Right renal pelvis (tissue), 4 donors: ENCODE measurements at regions not wholly inside any gene's neighbourhood (a gene's known extent, or its start where the extent isn't known, plus 50 kb on each side); places are given as distances from the start of the nearest gene placed in this dataset.
"Not testable (repeated sequence)": the region's sequence is repeated elsewhere in the genome, so short reads cannot be mapped to it uniquely, and the experiment has no call there.

Experiments used
- DNase-seq, 4 donors: peaks; one replicate each; pipeline ENCODE4 v3.0.0-alpha.2; 2013; ENCODE audit warnings: low read depth in 4 of 4, low spot score in 3 of 4, missing footprints in 1 of 4

- no peak for DNase-seq
These were observed 54.3 kb upstream of the LRCH1 start for GRCh38 chr13:46498650-46499049.

GRCh38 chr13:46496086-46496485 is 56.9 kb upstream of the LRCH1 start:
- DNase-seq = no peak

- DNase-seq = no peak
These were observed 57.3 kb upstream of the LRCH1 start for GRCh38 chr13:46495651-46496050.

DNA sequence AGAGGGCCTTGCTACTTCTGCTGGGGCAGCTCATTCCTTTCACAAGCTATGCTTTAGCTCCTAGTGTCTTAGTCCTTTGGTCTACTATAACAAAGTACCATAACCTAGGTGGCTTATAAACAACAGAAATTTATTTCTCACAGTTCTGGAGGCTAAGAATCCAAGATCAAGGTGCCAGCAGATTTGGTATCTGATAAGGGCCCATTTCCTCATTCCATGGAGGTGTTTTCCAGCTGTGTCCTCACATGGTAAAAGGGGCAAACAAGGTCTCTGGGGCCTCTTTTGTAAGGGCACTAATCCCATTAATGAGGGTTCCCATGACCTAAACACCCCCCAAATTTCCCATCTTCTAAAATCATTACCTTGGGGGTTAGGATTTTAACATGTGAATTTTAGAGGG is 57.9 kb upstream of the LRCH1 start:
- no peak for DNase-seq

DNA sequence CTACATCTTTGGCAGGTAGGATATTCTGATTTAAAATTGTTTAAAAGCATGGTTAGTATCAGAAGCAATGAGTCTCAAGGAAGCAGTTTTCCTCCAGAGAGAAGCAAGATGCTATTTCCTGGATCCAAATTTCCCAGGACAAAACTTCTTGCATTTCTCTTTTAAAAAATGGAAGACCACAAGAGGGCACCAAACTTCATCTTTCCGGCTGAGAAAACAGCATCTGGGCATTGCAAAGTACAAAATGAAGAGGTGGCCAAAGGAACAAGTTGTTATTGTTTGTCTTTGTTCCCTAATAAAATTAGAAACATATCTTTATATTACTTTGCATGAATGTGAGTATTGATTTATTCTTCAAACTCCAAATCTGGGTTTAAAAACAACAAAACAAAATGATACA is 60.0 kb upstream of the LRCH1 start:
- DNase-seq = peak; percentile 45 to 70 (median 64)

DNA sequence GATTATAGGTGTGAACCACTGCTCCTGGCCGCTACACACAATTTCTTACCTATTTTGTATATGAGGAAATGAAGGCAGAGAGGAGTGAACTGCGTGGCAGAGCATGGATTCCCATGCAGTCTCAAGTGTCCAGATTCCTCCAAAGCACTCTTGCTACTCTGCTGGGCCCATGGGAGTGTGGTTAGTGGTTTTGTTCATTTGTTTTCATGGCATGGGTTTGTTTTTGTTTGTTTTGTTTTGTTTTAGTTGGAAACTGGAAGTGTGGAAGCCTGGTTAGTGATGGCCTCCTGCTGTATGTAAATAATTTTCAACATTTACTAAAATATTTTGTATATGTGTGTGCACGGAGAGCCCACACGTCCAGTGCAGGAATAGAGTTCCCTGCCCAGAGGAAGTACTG is 61.3 kb upstream of the LRCH1 start:
- no peak for DNase-seq

DNA sequence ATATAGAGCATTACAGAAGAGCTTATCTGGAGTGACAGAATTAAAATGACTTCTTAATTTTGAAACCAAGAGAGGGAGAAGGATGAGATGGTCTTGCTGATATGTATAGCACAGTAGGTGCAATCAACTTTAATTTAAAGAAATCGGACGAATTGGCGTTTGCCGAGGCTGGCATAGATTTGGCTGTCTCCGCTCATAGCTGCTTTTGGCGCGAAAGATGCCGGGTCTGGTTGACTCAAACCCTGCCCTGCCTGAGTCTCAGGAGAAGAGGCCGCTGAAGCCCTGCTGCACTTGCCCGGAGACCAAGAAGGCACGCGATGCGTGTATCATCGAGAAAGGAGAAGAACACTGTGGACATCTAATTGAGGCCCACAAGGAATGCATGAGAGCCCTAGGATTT is 62.3 kb upstream of the LRCH1 start:
- not testable (repeated sequence) for DNase-seq

DNA sequence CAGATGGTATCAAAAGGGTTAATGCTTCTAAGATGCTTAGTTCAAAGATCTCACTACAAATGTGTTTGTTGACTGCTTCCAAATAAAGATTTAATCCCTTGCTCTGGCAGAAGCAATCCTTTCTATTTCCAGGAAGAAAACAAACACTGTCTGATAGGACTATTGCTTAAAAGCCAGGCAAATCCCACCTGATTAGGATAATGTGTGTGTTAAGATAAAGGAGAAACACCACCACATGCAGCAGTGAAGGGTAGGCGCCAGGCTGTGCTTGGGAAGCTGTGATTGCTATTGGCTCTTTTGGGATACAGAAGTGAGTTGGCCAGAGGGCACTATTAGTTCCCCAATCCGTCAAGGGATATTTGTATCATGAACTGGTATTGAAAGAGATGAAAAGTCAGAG is 62.8 kb upstream of the LRCH1 start:
- DNase-seq = no peak

DNA sequence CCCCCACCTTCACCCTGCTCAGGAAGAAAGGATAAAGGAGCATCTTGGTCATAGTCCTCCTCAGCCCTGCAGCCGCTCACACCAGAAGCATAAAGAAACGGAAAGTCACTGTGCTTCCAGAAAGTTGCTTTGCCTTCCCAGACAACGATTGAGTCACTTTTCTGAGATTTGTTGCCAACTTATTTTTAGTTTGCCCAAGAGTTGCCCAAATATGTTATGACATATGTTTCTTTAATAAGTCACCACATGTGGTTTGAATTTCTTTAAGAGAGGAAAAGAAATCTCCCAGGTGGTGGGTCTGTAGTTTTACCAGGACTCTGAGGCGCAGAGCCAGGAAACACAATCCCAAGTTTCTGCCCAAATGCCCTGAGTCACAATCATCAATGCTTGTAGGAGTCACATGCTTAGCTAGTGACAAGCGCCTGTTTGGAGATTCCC is 63.4 kb upstream of the LRCH1 start:
- DNase-seq = no peak

- DNase-seq = no peak
These were observed 65.2 kb upstream of the LRCH1 start for GRCh38 chr13:46487748-46488147.

DNA sequence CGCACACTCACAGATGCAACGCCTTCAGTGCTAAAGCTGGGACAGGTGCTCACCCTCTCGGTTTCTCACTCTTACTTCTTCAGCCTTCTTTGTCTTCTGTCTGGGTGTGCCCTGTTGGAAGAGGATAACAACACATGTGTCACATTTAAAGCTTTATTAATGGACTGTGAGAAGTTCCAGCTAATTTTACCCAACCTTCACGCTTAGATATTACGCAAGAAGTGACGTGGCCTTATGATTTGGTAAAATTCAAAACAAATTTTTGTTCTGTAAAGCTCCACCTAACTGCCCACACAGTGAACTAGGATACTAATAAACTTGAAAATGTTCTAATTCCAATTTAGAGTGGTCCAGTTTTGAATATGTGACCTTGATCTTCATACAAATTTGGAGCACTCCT is 66.7 kb upstream of the LRCH1 start:
- no peak for DNase-seq

- no peak for DNase-seq
These were observed 68.4 kb upstream of the LRCH1 start for GRCh38 chr13:46484561-46484960.

DNA sequence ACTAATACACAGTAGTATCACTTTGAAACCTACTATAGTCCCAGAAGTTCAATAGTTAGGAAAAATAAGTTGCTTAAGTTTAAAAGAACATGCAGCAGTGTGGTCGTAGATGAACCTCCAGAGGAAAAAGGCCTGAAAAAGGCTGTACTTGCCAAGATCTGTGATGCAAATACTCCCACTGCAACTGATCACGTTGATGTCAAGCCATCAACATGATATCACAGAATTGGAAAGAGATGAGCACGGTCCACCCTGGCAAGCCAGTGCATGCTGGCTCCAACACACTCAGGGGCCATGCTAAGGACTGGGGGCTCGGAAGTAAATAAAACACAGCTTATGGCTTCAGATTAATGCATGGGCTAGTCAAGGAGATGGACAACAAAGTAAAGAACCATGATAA is 71.8 kb upstream of the LRCH1 start:
- DNase-seq = no peak

DNA sequence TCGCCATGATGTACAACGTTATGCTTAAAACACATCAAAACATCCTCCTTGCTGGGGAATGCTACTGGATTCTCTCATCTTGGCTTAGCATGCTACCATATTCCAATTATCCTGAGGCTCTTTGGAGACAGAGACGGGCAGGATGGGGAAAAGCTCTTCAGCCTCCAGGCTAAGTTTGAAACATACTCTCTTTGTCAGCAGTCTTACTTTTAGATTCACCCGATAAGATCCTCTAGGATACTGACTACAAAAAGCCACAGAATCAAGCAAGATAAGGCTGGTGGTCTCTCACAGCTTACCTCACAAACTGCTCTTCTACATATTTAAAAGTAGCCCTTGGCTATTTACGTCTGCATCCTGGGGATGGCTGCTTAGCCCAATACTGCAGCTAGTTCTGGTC is 72.8 kb upstream of the LRCH1 start:
- no peak for DNase-seq

- DNase-seq = no peak
These were observed 73.3 kb upstream of the LRCH1 start for GRCh38 chr13:46479691-46480090.

DNA sequence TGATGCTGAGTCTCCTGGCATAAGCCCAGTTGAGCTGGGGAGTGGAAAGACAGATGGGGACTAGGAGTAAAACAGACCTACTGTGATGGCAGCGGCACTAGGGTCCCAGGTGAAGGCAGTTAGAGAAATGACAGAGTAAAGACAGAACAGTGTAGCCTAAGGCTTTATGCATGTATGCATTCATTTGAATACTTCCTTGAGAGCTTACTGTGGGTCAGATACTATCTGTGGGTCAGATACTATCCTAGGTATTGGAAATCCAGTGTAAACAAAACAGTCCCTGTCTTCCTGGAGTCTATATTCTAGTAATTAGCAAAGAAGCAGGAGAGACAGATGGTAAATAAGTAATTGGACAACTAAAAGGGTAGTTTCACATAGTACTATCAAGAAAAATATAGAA is 73.7 kb upstream of the LRCH1 start:
- no peak for DNase-seq

GRCh38 chr13:46478651-46479050 is 74.3 kb upstream of the LRCH1 start:
- no peak for DNase-seq

GRCh38 chr13:46476174-46476573 is 76.8 kb upstream of the LRCH1 start:
- no peak for DNase-seq

DNA sequence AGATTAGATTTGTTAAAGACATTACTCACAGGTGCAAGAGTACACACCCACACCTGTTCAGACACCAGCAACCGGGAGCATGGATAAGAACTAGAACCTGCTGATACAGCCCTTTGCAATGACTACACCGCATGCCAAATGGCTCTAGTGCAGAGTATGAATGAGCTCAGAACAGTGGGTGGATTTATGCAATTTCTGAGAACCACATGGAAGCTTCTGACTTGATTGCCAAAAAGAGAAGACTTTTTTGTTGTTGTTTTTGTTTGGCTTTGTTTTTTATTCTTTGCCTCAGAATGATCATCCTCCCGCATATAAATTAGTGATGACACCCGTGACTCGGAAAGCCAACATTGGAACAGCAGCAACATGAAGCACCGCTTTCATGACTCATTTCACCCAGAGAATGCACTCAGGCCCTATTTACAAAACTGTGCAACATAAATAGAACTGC is 77.4 kb upstream of the LRCH1 start:
- no peak for DNase-seq

DNA sequence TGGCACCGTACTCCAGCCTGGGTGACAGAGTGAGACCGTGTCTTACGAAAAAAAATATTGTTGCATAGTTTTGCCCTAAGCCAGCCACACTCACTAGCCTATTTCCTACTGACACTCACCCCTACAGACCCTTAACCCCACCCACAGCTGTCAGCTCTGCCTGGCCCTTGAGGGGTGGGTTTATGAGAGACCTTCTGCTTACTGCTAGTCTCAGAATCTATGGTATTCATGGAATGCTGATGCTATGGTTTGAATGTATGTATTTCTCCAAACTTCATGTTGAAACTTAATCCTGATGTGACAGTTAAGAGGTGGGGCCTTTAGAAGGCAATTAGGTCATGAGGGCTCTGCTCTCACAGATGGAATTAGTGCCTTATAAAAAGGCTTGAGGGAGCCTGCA is 79.2 kb upstream of the LRCH1 start:
- no peak for DNase-seq

GRCh38 chr13:46472384-46472783 is 80.6 kb upstream of the LRCH1 start:
- DNase-seq = no peak

- DNase-seq = not testable (repeated sequence)
These were observed 82.6 kb upstream of the RUBCNL start for GRCh38 chr13:46469699-46470098.

- no peak for DNase-seq
These were observed 81.8 kb upstream of the RUBCNL start for GRCh38 chr13:46468570-46469463.
